H1 (cell line): ENCODE measurements at regions not wholly inside any gene's neighbourhood (a gene's known extent, or its start where the extent isn't known, plus 50 kb on each side); places are given as distances from the start of the nearest gene placed in this dataset.

Experiments
- CTCF ChIA-PET: fragments of 300-600 bp; sonication (Branson Sonifier 250); formaldehyde crosslinking; loops from one replicate; lab custom pipeline; 2021; ENCODE audit not compliant: partially characterized antibody; lab: Charles Lee
- POLR2A ChIA-PET: fragments of 300-600 bp; sonication (Branson Sonifier 250); formaldehyde crosslinking; loops from one replicate; lab custom pipeline; 2021; ENCODE audit warnings: inconsistent platforms; ENCODE audit not compliant: partially characterized antibody; lab: Charles Lee
- DNase-seq, 2 experiments: peaks; one replicate each; pipeline versions ENCODE4 v3.0.0 to v3.0.0-alpha.2; 2010 to 2022; ENCODE audit warnings: low spot score in 2 of 2, low read depth in 1 of 2, mixed read lengths in 1 of 2
- FAIRE-seq: peaks from 2 replicates; lab custom pipeline; 2011; peaks lifted over from hg19 to GRCh38; lab: Jason Lieb, UNC
- H2AFZ ChIP-seq: 2 replicates; pipeline ENCODE4 v1.8.1; 2012; ENCODE audit warnings: low read length, inconsistent platforms
- H2AK5ac ChIP-seq: 2 replicates; pipeline ENCODE4 v1.6.1; 2013; ENCODE audit warnings: low read depth, low read length
- H2BK120ac ChIP-seq: replicated peaks from 2 replicates; pipeline ENCODE3; 2013; ENCODE audit warnings: low read depth, low read length, inconsistent platforms
- H2BK12ac ChIP-seq: 2 replicates; pipeline ENCODE4 v1.6.1; 2013; ENCODE audit warnings: low read depth, low read length
- H2BK15ac ChIP-seq: 2 replicates; pipeline ENCODE4 v1.6.1; 2013; ENCODE audit warnings: low read length
- H2BK20ac ChIP-seq: 2 replicates; pipeline ENCODE4 v1.6.1; 2013; ENCODE audit warnings: low read length
- H2BK5ac ChIP-seq: 2 replicates; pipeline ENCODE4 v1.6.1; 2013; ENCODE audit warnings: low read depth, low read length
- H3K14ac ChIP-seq: 2 replicates; pipeline ENCODE4 v1.6.1; 2013; ENCODE audit warnings: inconsistent platforms; ENCODE audit not compliant: insufficient read length
- H3K18ac ChIP-seq: 2 replicates; pipeline ENCODE4 v1.6.1; 2013; ENCODE audit warnings: low read length; ENCODE audit errors: extremely low read depth
- H3K23ac ChIP-seq: 2 replicates; pipeline ENCODE4 v1.6.1; 2013; ENCODE audit warnings: inconsistent platforms; ENCODE audit not compliant: insufficient read length
- H3K23me2 ChIP-seq: 2 replicates; pipeline ENCODE4 v1.6.1; 2013; ENCODE audit warnings: low read depth, low read length
- H3K27ac ChIP-seq: 2 replicates; pipeline ENCODE4 v1.6.1; 2011; ENCODE audit warnings: low read depth, low read length, inconsistent platforms
- H3K27me3 ChIP-seq, 4 experiments: replicated peaks in 1 of 4; 1 replicate in 1 of 4; 2 replicates in 3 of 4; pipeline versions ENCODE4 v1.6.1 to v1.8.1; 2011 to 2013; ENCODE audit warnings: low read length in 3 of 4, mild to moderate bottlenecking in 3 of 4, inconsistent platforms in 2 of 4, mixed read lengths in 2 of 4, moderate library complexity in 1 of 4; ENCODE audit not compliant: control insufficient read depth in 3 of 4, insufficient read depth in 3 of 4; ENCODE audit errors: extremely low read depth in 1 of 4
- H3K36me3 ChIP-seq, 4 experiments: 2 replicates each; pipeline versions ENCODE4 v1.6.1 to v1.8.1; 2011 to 2013; ENCODE audit warnings: mild to moderate bottlenecking in 4 of 4, low read length in 3 of 4, moderate library complexity in 2 of 4, control low read depth in 1 of 4, inconsistent platforms in 1 of 4; ENCODE audit not compliant: insufficient read depth in 4 of 4, control insufficient read depth in 2 of 4
- H3K4ac ChIP-seq: replicated peaks from 2 replicates; pipeline ENCODE3; 2013; ENCODE audit warnings: low read length, low read depth, mixed read lengths, inconsistent platforms; ENCODE audit not compliant: insufficient read length
- H3K4me1 ChIP-seq, 4 experiments: replicated peaks in 1 of 4; 1 replicate in 1 of 4; 2 replicates in 3 of 4; pipeline versions ENCODE4 v1.6.1 to v1.8.1; 2011 to 2013; ENCODE audit warnings: low read length in 3 of 4, inconsistent platforms in 2 of 4, mixed read lengths in 1 of 4; ENCODE audit not compliant: insufficient read depth in 4 of 4, control insufficient read depth in 3 of 4
- H3K4me2 ChIP-seq, 2 experiments: 2 replicates each; pipeline versions ENCODE4 v1.6.1 to v1.8.1; 2011 to 2013; ENCODE audit warnings: low read depth in 2 of 2, low read length in 2 of 2, control low read depth in 1 of 2, inconsistent platforms in 1 of 2, mild to moderate bottlenecking in 1 of 2; ENCODE audit not compliant: insufficient read depth in 1 of 2
- H3K4me3 ChIP-seq, 4 experiments: fragments of 200-600, 300-600 bp in 1 of 4; sonication (generic), shearing (Covaris generic), sonication (Bioruptor Twin) in 1 of 4; 2 replicates each; pipeline versions ENCODE4 v1.5.1 to v1.8.1; 2011 to 2016; ENCODE audit warnings: low read length in 4 of 4, low read depth in 3 of 4, control low read depth in 2 of 4, inconsistent platforms in 2 of 4, mild to moderate bottlenecking in 2 of 4, mixed read lengths in 1 of 4, moderate library complexity in 1 of 4; ENCODE audit not compliant: insufficient read depth in 2 of 4; ENCODE audit errors: extremely low read depth in 1 of 4
- H3K56ac ChIP-seq: replicated peaks from 2 replicates; pipeline ENCODE3; 2013; ENCODE audit warnings: low read depth, mild to moderate bottlenecking, mixed read lengths, low read length, inconsistent platforms; ENCODE audit not compliant: insufficient read length
- H3K79me1 ChIP-seq: 2 replicates; pipeline ENCODE4 v1.6.1; 2013; ENCODE audit warnings: low read depth, low read length, control low read depth
- H3K79me2 ChIP-seq, 2 experiments: 2 replicates each; pipeline versions ENCODE4 v1.6.1 to v1.8.1; 2012 to 2013; ENCODE audit warnings: low read length in 2 of 2, mild to moderate bottlenecking in 2 of 2, inconsistent platforms in 1 of 2; ENCODE audit not compliant: insufficient read depth in 2 of 2, control insufficient read depth in 1 of 2
- H3K9ac ChIP-seq, 4 experiments: replicated peaks in 1 of 4; 1 replicate in 1 of 4; 2 replicates in 3 of 4; pipeline versions ENCODE4 v1.6.1 to v1.8.1; 2011 to 2013; ENCODE audit warnings: low read depth in 3 of 4, low read length in 3 of 4, control low read depth in 2 of 4, mild to moderate bottlenecking in 2 of 4, moderate library complexity in 2 of 4, inconsistent platforms in 1 of 4; ENCODE audit errors: extremely low read depth in 1 of 4
- H3K9me3 ChIP-seq, 2 experiments: 2 replicates each; pipeline versions ENCODE4 v1.6.1 to v1.8.1; 2012 to 2013; ENCODE audit warnings: mild to moderate bottlenecking in 2 of 2, moderate library complexity in 2 of 2, control low read depth in 1 of 2, inconsistent platforms in 1 of 2, low read depth in 1 of 2, low read length in 1 of 2, mixed read lengths in 1 of 2; ENCODE audit not compliant: insufficient read depth in 2 of 2
- H4K20me1 ChIP-seq, 2 experiments: replicated peaks in 1 of 2; 2 replicates each; pipeline versions ENCODE3 to v1.8.1; 2011 to 2013; ENCODE audit warnings: inconsistent platforms in 2 of 2, low read length in 2 of 2, mild to moderate bottlenecking in 1 of 2; ENCODE audit not compliant: insufficient read depth in 2 of 2, control insufficient read depth in 1 of 2
- H4K5ac ChIP-seq: 2 replicates; pipeline ENCODE4 v1.6.1; 2013; ENCODE audit warnings: low read length, low read depth, mixed read lengths, inconsistent platforms; ENCODE audit not compliant: insufficient read length
- H4K8ac ChIP-seq: 2 replicates; pipeline ENCODE4 v1.8.0; 2013; ENCODE audit warnings: mild to moderate bottlenecking, moderate library complexity, low read length, inconsistent platforms; ENCODE audit not compliant: insufficient read depth; ENCODE audit errors: extremely low read depth
- H4K91ac ChIP-seq: replicated peaks from 2 replicates; pipeline ENCODE3; 2013; ENCODE audit warnings: low read length, mixed read lengths, inconsistent platforms; ENCODE audit not compliant: insufficient read length
- WGBS, 2 experiments: shearing (Covaris generic) in 1 of 2; methylation state at CpG; one replicate each; pipeline versions ENCODE4 v1.1.6 to v1.1.7; 2013 to 2015; ENCODE audit warnings: low lambda C conversion rate in 2 of 2, mixed read lengths in 2 of 2, inconsistent platforms in 1 of 2, low coverage in 1 of 2, missing lambda C conversion rate in 1 of 2; ENCODE audit not compliant: insufficient replicate concordance in 2 of 2, insufficient coverage in 1 of 2, insufficient read length in 1 of 2; ENCODE audit errors: extremely low coverage in 1 of 2, missing lambda C conversion rate in 1 of 2; 5-methylcytosine and 5-hydroxymethylcytosine counted together
- TF ChIP-seq, protein P1 (sequence below): IDR thresholded peaks from 2 replicates; pipeline ENCODE4 v1.6.1; 2012; ENCODE audit warnings: low read length, inconsistent platforms

DNA sequence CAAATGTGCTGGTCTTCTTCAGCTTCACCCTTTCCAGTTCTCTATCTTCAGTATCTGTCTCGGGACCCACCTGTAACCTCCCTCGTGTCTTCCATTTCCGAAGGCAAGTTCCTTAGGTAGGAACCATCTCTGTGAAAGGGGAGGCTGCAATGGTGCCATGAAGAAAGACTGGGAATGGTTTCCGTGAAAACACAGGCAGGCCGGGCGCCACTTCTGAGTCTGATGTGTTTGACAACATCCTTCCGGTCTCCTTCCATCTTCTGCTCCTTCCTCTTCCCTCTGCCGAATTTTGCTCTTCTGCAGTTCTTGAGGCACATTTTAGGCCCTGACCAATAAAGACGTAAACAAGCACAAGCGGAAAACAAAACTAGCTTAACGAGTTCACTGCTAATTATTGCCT is 328.0 kb downstream of the THBS2 start:
- Histone ChIP-seq H4K5ac (no peak overlapping the region), H3K9me3 (peaks cover 2 to 14% of the 10 kb centered on the region in 2 experiments; a peak in 2 of 4 replicates), H2BK20ac (no peak overlapping the region), H2BK12ac (no peak overlapping the region), H3K27ac (no peak overlapping the region), H2AFZ (peak overlapping the region; percentile 87; the same call in 1 of the 2 replicates), H2BK120ac (no peak overlapping the region), H3K14ac (no peak overlapping the region), H3K56ac (no peak overlapping the region), H3K23me2 (no peaks in the 10 kb centered on the region), H3K27me3 (no peaks in the 10 kb centered on the region), H3K9ac (no peak overlapping the region), H3K4me2 (peak overlapping the region in 1 of 2 experiments; percentile 54; a peak in 1 of 4 replicates), H4K20me1 (peaks cover 0 to 3% of the 10 kb centered on the region in 2 experiments), H2BK5ac (no peak overlapping the region), H3K4me3 (no peak overlapping the region), H4K8ac (no peak overlapping the region), H2BK15ac (no peak overlapping the region), H3K79me2 (no peaks in the 10 kb centered on the region), H3K23ac (no peak overlapping the region), H3K4me1 (peaks cover 2 to 9% (median 5%) of the 10 kb centered on the region in 4 experiments; a peak in 5 of 7 replicates), H3K4ac (no peak overlapping the region), H3K36me3 (no peaks in the 10 kb centered on the region; a peak in 1 of 8 replicates), H2AK5ac (no peak overlapping the region), H3K79me1 (no peaks in the 10 kb centered on the region), H3K18ac (no peak overlapping the region; the same call in 1 of the 2 replicates), H4K91ac (no peak overlapping the region)
- FAIRE-seq (no peak), DNase-seq (no peak)
- CTCF ChIA-PET: no interaction called here
- TF ChIP-seq, protein P1, sequence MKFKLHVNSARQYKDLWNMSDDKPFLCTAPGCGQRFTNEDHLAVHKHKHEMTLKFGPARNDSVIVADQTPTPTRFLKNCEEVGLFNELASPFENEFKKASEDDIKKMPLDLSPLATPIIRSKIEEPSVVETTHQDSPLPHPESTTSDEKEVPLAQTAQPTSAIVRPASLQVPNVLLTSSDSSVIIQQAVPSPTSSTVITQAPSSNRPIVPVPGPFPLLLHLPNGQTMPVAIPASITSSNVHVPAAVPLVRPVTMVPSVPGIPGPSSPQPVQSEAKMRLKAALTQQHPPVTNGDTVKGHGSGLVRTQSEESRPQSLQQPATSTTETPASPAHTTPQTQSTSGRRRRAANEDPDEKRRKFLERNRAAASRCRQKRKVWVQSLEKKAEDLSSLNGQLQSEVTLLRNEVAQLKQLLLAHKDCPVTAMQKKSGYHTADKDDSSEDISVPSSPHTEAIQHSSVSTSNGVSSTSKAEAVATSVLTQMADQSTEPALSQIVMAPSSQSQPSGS: no peak
- POLR2A ChIA-PET: no interaction called here
- WGBS, 2 experiments: 82% methylated on average over 11 of the region's 11 CpGs; no CpG with 5 or more reads in 1 of the 2 experiments
